GM18858 (cell line): ENCODE measurements at regions not wholly inside any gene's neighbourhood (a gene's known extent, or its start where the extent isn't known, plus 50 kb on each side); places are given as distances from the start of the nearest gene placed in this dataset.

Experiments
- ATAC-seq: cut with Tn5 transposase; IDR thresholded peaks from one replicate; pipeline ENCODE4 v1.9.1; 2021; ENCODE audit not compliant: unreplicated experiment

- no peak for ATAC-seq
Measured at GRCh38 chr11:15865212-15865987, 490.9 kb downstream of the SOX6 start.

- ATAC-seq = no peak
Measured at GRCh38 chr11:15867871-15868270, 488.5 kb downstream of the SOX6 start.

GRCh38 chr11:15870911-15871310, 485.4 kb downstream of the SOX6 start:
- no peak for ATAC-seq

GRCh38 chr11:15871904-15872626, 484.3 kb downstream of the SOX6 start:
- ATAC-seq = no peak

- ATAC-seq = no peak
Measured at GRCh38 chr11:15873501-15873900, 482.8 kb downstream of the SOX6 start.

GRCh38 chr11:15874704-15875103, 481.6 kb downstream of the SOX6 start:
- ATAC-seq = no peak

GRCh38 chr11:15875393-15875792, 481.0 kb downstream of the SOX6 start:
- ATAC-seq = no peak

- no peak for ATAC-seq
Measured at GRCh38 chr11:15875943-15876342, 480.4 kb downstream of the SOX6 start.

- no peak for ATAC-seq
Measured at GRCh38 chr11:15878756-15879155, 477.6 kb downstream of the SOX6 start.

GRCh38 chr11:15880291-15880690, 476.1 kb downstream of the SOX6 start:
- ATAC-seq = no peak

GRCh38 chr11:15882876-15883454, 473.4 kb downstream of the SOX6 start:
- ATAC-seq = no peak

GRCh38 chr11:15883455-15883920, 472.9 kb downstream of the SOX6 start:
- no peak for ATAC-seq

GRCh38 chr11:15884141-15884540, 472.2 kb downstream of the SOX6 start:
- ATAC-seq = no peak

- no peak for ATAC-seq
Measured at GRCh38 chr11:15884777-15885540, 471.4 kb downstream of the SOX6 start.

- ATAC-seq = no peak
Measured at GRCh38 chr11:15885854-15886253, 470.5 kb downstream of the SOX6 start.

GRCh38 chr11:15886299-15886698, 470.0 kb downstream of the SOX6 start:
- ATAC-seq = no peak

GRCh38 chr11:15886866-15887265, 469.5 kb downstream of the SOX6 start:
- no peak for ATAC-seq

GRCh38 chr11:15888556-15889345, 467.6 kb downstream of the SOX6 start:
- ATAC-seq = no peak

- no peak for ATAC-seq
Measured at GRCh38 chr11:15889363-15890030, 466.8 kb downstream of the SOX6 start.
